ENCODE measurements at regions not wholly inside any gene's neighbourhood (a gene's known extent, or its start where the extent isn't known, plus 50 kb on each side); places are given as distances from the start of the nearest gene placed in this dataset.
A peak's percentile ranks its signal among the peaks of the same experiment; 100 is the strongest.

DNA sequence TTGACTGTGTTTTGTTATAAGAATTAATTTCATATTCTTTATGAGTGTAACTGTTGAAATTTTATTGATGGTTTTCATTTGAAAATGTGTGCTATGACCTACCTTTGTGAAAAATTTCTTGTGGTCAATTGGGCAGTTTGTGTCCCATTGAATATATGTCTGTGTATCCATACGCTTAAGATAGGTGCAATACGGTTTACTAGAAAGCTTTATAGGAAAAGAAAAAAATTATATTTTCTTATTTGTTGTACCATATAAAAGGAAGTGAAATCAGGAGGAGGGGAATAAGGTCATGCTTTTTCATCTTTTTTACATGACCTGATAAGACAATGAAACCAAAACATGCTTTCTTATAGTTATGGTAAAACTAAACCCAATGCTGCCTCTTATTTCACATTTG, 807.7 kb downstream of the USP25 start:
- H3K4me1 ChIP-seq, result peaks cover 17% of the 10 kb centered on the region
- no peaks in the 10 kb centered on the region for H3K27me3 ChIP-seq
- H3K9me3 ChIP-seq (replicated peaks), result no peaks in the 10 kb centered on the region
- peak overlapping the region; percentile 62 for H3K4me3 ChIP-seq
- DNase-seq, result peak in 1 of 2 experiments; percentile 32
- no peaks in the 10 kb centered on the region; the same call in 1 of the 2 replicates for H3K36me3 ChIP-seq
- H3K27ac ChIP-seq, result peak overlapping the region; percentile 79

DNA sequence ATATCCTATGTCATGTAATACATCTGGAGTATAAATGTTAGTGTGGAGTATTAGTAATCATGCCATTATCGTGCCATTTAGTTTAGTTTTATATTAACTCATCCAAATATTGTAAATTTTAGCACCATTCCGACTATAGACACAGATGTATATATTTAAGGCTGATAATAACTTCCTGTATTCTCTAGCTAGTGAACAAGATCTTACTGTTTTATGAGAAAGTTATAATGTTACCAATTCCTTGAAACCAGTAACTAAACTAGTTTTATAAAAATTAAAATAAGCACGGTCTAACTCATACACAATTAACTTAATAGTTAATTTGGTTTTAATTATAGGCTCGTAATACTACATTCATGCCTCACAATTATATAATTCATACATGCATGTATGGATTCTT, 808.6 kb downstream of the USP25 start:
- peaks cover 17% of the 10 kb centered on the region for H3K4me1 ChIP-seq
- no peaks in the 10 kb centered on the region for H3K9me3 ChIP-seq (replicated peaks)
- no peak overlapping the region for H3K4me3 ChIP-seq
- H3K27ac ChIP-seq, result no peak overlapping the region
- no peak for DNase-seq
- no peaks in the 10 kb centered on the region for H3K36me3 ChIP-seq
- H3K27me3 ChIP-seq, result no peaks in the 10 kb centered on the region

DNA sequence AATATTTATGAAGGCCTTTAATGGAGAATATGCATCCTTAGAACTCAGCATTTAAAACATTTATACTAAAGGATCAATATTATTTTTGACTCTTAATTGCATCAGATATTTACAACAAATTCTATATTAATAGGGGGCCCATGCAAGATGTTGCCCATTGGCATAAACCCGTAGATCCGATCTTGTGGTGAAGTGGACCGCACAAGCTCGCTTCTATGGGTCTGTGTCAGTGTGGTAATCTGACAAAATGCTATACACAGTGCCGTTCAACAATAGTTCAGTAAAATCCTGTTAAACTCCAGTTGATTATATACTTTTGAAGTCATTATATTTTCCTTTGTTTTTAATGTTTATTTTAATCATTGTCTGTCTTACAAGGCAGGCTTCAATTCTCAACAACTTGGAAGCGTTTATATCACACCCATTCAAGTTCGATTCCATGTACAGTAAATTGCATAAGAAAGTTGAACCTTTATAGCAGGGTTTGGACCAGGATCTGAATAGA, 809.2 kb downstream of the USP25 start:
- no peaks in the 10 kb centered on the region for H3K27me3 ChIP-seq
- no peak overlapping the region for H3K4me3 ChIP-seq
- H3K27ac ChIP-seq, result no peak overlapping the region
- no peaks in the 10 kb centered on the region for H3K36me3 ChIP-seq
- peaks cover 17% of the 10 kb centered on the region for H3K4me1 ChIP-seq
- no peaks in the 10 kb centered on the region for H3K9me3 ChIP-seq (replicated peaks)
- no peak for DNase-seq

DNA sequence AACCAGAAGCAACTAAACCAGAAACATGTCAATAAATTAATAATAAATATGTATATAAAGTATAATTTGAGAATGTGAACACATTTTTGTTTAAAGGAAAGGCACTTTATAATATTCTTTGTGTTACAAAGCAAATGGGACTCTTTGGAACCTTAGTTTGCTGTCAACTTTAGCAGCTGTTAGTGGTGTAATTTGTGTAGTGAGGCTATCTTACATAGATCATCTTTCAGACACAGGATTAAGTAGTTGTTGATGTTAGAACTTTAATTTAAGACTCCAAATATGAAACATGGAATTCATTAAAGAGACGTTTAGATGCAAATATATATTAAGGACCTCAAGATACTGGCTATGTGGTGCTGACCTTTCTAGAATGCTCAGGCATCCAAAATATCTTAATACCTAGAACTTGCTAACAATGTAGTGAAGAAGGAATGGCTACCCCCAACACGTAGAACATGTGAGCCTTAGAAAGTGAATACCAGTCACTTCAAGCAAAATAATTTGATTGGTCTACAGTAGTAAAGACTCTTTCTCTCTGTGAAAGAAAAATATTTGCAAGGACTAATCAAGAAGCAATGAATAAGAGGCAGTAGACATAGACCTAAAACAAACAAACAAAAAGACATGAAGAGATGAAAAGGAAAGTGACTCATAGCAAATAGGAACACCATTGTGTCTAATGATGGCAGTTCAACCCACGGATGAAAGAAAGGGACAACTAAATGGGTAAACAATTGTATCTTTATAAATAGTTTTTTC, 811.4 kb downstream of the USP25 start:
- Histone ChIP-seq H3K36me3 (no peaks in the 10 kb centered on the region), H3K4me1 (peaks cover 3% of the 10 kb centered on the region; the same call in 1 of the 2 replicates)

DNA sequence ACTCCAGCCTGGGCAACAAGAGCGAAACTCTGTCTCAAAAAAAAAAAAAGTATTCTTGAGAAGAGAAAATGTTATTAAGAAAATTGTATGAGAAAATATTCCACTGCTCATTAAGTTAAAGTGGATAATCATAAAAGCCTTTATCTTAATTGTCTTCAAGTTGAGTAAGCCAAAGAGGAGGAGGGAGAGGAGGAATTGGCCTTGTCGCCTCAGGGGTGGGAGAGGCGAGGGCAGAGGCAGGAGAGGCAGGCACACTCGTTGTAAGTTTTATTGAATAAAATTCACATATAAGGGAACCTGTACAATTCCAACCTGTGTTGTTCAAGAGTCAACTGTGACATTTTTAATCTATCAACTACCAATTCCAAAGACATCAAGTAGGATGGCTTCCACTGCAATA, 820.3 kb downstream of the USP25 start:
- DNase-seq, result no peak
- Histone ChIP-seq H3K9me3 (replicated peaks) (no peaks in the 10 kb centered on the region; the same call in none of the 2 replicates), H3K4me3 (no peak overlapping the region), H3K4me1 (no peaks in the 10 kb centered on the region; the same call in 1 of the 2 replicates), H3K27me3 (no peaks in the 10 kb centered on the region), H3K36me3 (no peaks in the 10 kb centered on the region), H3K27ac (no peak overlapping the region)

More for the DNA sequence above, 811.4 kb downstream of the USP25 start:
- no peaks in the 10 kb centered on the region for H3K27me3 ChIP-seq
- H3K4me3 ChIP-seq, result no peak overlapping the region
- H3K27ac ChIP-seq, result no peak overlapping the region
- DNase-seq, result peak in 1 of 2 experiments; percentile 41
- H3K9me3 ChIP-seq (replicated peaks), result no peaks in the 10 kb centered on the region

DNA sequence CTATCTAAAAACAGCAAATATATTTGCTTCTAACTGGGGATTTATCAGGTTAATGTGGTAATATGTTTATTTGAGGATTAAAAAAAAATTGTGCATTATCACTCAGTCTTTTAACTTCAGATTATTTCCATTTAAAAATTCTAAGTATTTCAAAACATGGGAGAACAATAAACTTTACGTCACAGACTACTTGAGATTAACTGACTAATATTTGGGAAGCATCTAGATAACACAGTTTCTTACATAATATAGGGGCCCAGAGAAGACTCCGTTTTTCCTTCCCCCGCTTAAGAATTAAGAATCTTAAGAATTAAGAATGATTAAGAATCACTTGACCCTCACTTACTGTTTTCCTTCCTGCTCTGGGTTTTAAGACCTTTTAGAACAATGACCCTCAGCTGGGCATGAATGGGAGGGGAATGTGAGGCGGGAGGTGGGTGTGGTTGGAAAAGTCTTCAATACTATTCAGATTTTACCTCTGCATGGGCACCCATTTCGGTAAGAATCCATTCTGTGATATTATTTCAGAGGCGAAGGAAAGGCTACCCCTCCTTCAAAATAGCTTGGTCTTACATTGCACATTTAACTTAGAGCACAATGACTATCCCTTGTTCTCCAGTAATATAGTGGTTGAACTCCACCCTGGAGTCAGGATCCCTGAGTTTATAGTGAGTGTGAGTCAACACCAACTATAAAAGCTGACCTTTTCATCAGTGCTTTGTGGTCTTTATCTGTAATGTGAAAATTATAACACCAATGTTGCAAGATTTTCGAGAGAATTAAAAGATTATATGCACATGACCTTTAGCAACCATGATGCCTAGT, 821.3 kb downstream of the USP25 start:
- DNase-seq, result no peak
- H3K27me3 ChIP-seq, result no peaks in the 10 kb centered on the region

DNA sequence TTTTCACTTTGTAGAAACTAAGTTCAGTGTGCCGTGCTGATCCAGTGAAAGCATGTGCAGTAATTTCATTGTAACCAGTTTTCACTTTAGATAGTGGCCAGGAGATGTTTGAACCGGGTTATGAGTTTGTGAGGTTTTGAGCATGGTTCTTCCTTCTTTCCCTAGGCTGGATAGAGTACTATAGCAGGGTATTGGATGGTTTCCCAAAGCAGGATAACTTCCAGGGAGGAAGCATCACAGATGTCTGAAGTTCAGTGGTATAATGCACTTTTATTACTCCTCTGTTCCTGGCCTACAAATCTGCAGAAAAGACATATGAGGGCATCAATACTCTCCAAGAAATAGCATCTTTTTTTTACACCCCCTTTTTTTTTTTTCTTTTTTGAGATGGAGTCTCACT, 823.1 kb downstream of the USP25 start:
- H3K36me3 ChIP-seq, result peaks cover 5% of the 10 kb centered on the region; the same call in 1 of the 2 replicates
- H3K27ac ChIP-seq, result no peak overlapping the region
- no peak for DNase-seq
- H3K4me1 ChIP-seq, result no peaks in the 10 kb centered on the region; the same call in 1 of the 2 replicates
- H3K4me3 ChIP-seq, result no peak overlapping the region
- H3K9me3 ChIP-seq (replicated peaks), result 0 out of 2 replicates have a peak, but pooled peaks cover 3% of the 10 kb centered on the region
- H3K27me3 ChIP-seq, result no peaks in the 10 kb centered on the region

More for the DNA sequence above, 821.3 kb downstream of the USP25 start:
- H3K9me3 ChIP-seq (replicated peaks), result peaks cover 3% of the 10 kb centered on the region
- no peaks in the 10 kb centered on the region; the same call in 1 of the 2 replicates for H3K4me1 ChIP-seq
- no peak overlapping the region for H3K4me3 ChIP-seq
- H3K36me3 ChIP-seq, result peaks cover 3% of the 10 kb centered on the region; the same call in 1 of the 2 replicates
- H3K27ac ChIP-seq, result no peak overlapping the region

DNA sequence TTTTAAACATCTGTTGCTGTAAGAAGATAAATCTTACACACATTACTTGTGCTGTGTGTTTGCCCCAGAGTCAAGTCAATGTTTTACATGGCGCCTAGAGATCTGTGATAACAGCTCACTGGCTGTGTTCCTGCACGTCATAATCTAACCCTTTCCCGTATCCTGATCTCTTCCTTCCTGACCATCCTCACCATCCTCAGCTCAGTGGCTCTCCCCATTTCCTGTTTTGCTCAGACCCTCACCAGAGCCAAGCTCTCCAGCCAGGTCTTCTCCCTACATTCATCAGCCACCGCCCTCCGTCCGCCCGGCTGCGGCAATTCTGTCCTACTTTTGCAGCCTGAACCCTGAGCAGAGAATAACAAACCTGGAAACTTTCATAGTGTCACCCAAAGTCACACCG, 824.7 kb downstream of the USP25 start:
- no peak overlapping the region for H3K4me3 ChIP-seq
- no peaks in the 10 kb centered on the region; the same call in none of the 2 replicates for H3K4me1 ChIP-seq
- peaks cover 5% of the 10 kb centered on the region; the same call in 1 of the 2 replicates for H3K36me3 ChIP-seq
- no peaks in the 10 kb centered on the region for H3K27me3 ChIP-seq
- H3K27ac ChIP-seq, result no peak overlapping the region
- H3K9me3 ChIP-seq (replicated peaks), result 0 out of 2 replicates have a peak, but pooled peaks cover 3% of the 10 kb centered on the region
- no peak for DNase-seq

DNA sequence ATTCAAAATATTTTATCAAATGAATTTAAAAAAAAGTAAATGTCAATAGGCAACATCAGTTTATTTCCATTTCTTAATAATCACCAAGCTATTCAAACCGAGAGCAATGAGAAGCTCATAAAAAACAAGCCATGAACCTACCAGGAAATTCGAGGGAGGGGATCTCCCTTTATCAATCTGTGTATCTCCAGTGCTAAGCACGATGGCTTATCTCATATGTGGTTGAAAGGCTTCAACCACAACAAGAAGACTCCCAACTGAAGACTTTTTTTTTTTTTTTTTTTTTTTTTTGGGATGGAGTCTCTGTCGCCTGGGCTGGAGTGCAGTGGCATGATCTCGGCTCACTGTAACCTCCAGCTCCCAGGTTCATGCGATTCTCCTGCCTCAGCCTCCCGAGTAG, 833.3 kb downstream of the USP25 start:
- H3K4me3 ChIP-seq, result no peak overlapping the region
- no peaks in the 10 kb centered on the region for H3K27me3 ChIP-seq
- no peaks in the 10 kb centered on the region for H3K9me3 ChIP-seq (replicated peaks)
- H3K4me1 ChIP-seq, result peaks cover 15% of the 10 kb centered on the region
- DNase-seq, result peak in 1 of 2 experiments; percentile 21
- peak overlapping the region; percentile 39; the same call in 1 of the 2 replicates for H3K27ac ChIP-seq
- no peaks in the 10 kb centered on the region for H3K36me3 ChIP-seq

DNA sequence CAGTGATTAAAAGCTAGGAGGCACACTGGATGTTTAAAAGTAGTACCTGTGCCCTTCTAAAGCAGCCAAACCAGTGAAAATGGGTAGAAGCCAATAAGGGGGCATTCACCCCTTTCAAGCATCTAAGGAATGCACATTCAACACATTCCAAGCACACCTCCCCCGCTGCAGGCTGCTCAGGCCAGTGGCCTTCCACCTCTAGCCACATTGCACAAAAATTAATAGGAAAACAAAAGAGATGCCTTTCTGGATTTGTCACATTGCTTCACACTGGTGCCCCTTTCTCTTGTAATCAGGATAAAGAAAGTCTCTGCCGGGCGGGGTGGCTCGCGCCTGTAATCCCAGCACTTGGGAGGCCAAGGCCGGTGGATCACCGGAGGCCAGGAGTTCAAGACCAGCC, 834.0 kb downstream of the USP25 start:
- H3K27me3 ChIP-seq, result no peaks in the 10 kb centered on the region
- peaks cover 15% of the 10 kb centered on the region for H3K4me1 ChIP-seq
- H3K9me3 ChIP-seq (replicated peaks), result no peaks in the 10 kb centered on the region
- peak; percentile 45 to 75 for DNase-seq
- no peaks in the 10 kb centered on the region for H3K36me3 ChIP-seq
- no peak overlapping the region for H3K4me3 ChIP-seq
- peak overlapping the region; percentile 39; the same call in 1 of the 2 replicates for H3K27ac ChIP-seq

DNA sequence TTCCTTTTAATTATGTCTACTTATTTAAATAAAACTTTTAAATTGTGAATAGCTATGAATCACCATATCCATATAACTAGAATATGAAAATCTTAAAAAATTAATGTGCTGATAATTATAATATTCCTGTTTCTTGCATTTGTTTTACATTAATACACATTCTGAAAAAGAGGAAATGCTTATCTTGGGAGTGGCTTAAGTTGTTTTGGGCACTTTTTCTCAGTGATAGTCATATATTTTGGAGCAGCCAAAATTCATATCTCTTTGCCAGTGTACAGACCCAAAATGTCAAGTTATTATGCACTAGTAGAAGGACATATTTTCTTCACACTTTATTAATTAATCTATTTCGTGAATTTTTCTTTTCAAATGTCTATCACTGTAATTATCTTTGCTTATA, 838.5 kb downstream of the USP25 start:
- Histone ChIP-seq H3K36me3 (0 out of 2 replicates have a peak, but pooled peaks cover 6% of the 10 kb centered on the region), H3K4me3 (no peak overlapping the region), H3K4me1 (peaks cover 26% of the 10 kb centered on the region), H3K27ac (no peak overlapping the region), H3K27me3 (no peaks in the 10 kb centered on the region), H3K9me3 (replicated peaks) (no peaks in the 10 kb centered on the region; the same call in 1 of the 2 replicates)
- no peak for DNase-seq

DNA sequence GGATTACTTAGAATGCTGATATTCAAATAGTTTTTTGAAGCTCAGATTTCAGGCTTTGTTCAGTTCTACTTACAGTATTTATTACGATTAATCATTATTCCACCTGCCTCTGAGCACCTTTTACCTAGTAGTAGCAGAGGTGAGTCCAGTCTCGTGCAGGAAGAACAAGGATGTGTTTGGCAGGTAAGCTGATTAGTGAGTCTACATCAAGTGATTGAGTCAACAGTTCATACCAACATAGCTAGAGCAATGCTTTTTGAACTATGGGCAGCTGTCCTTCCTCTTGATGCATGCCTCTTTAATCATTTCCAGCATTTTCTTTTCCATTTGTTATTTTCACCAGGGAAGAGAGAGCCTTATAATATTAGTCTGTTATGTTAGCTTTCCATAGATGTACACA, 838.9 kb downstream of the USP25 start:
- Histone ChIP-seq H3K27me3 (no peaks in the 10 kb centered on the region), H3K27ac (no peak overlapping the region), H3K9me3 (replicated peaks) (no peaks in the 10 kb centered on the region; the same call in 1 of the 2 replicates), H3K36me3 (0 out of 2 replicates have a peak, but pooled peaks cover 6% of the 10 kb centered on the region), H3K4me1 (peaks cover 22% of the 10 kb centered on the region), H3K4me3 (no peak overlapping the region)
- no peak for DNase-seq

DNA sequence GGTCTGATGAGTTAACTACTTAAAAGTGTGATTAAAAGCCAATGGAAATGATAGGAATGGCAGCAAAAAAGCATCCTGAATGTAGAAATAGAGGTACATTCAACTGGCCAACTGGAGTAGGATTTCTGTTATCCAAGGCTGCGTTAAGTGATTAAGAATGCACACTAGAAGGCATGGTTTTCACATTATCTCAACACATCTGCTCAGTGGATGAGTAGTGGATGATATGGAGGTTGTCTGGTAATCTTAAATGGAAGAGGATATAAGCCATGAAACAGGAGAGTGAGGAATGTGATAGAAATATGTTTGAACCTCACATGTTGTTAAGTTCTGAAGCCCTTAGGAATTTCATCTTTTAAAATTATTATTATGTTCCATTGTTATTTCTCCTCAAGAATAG, 839.9 kb downstream of the USP25 start:
- peaks cover 17% of the 10 kb centered on the region for H3K4me1 ChIP-seq
- peaks cover 6% of the 10 kb centered on the region; the same call in 1 of the 2 replicates for H3K36me3 ChIP-seq
- no peak overlapping the region for H3K4me3 ChIP-seq
- no peaks in the 10 kb centered on the region for H3K27me3 ChIP-seq
- no peaks in the 10 kb centered on the region; the same call in 1 of the 2 replicates for H3K9me3 ChIP-seq (replicated peaks)
- H3K27ac ChIP-seq, result no peak overlapping the region
- DNase-seq, result peak in 1 of 2 experiments; percentile 30

DNA sequence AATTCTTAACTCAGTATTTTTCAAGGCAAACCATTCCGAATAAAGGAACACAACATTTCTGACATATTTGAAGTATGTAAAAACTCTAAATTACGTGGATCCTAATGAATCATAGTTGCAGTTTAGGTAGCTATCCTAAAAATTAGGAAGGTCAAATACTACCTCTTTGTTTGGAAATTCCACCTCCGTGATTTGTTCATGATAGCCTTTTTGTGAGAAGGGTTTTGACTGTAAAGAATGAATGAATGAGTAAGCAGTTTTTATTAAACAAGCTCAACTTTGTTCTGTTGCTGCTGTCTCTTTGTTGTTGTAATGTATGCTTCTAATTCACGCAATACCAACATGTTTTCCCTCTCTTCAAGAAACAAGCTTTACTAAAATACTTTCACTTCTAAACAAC, 840.4 kb downstream of the USP25 start:
- Histone ChIP-seq H3K36me3 (peaks cover 6% of the 10 kb centered on the region; the same call in 1 of the 2 replicates), H3K4me1 (peaks cover 17% of the 10 kb centered on the region), H3K27ac (peak overlapping the region; percentile 4; the same call in 1 of the 2 replicates), H3K9me3 (replicated peaks) (no peaks in the 10 kb centered on the region; the same call in 1 of the 2 replicates), H3K4me3 (no peak overlapping the region), H3K27me3 (no peaks in the 10 kb centered on the region)
- no peak for DNase-seq
